Hepatocyte (in vitro differentiated cells): ENCODE measurements at regions not wholly inside any gene's neighbourhood (a gene's known extent, or its start where the extent isn't known, plus 50 kb on each side); places are given as distances from the start of the nearest gene placed in this dataset.

Experiments
- DNase-seq: peaks from one replicate; pipeline ENCODE4 v3.0.0-alpha.2; 2016; ENCODE audit warnings: low spot score
- H2AFZ ChIP-seq: fragments of 200-600 bp; sonication (generic); 2 replicates; pipeline ENCODE4 v1.6.0; 2016; ENCODE audit warnings: antibody characterized with exemption, mild to moderate bottlenecking
- H3K27ac ChIP-seq: fragments of 200-600 bp; sonication (generic); 2 replicates; pipeline ENCODE4 v1.5.1; 2016; ENCODE audit warnings: mild to moderate bottlenecking
- H3K27me3 ChIP-seq: fragments of 200-600 bp; sonication (generic); 2 replicates; pipeline ENCODE4 v1.6.1; 2016
- H3K36me3 ChIP-seq: fragments of 200-600 bp; sonication (generic); replicated peaks from 2 replicates; pipeline ENCODE4 v1.5.1; 2016; ENCODE audit warnings: low read depth; ENCODE audit not compliant: insufficient read depth
- H3K4me1 ChIP-seq: fragments of 200-600 bp; sonication (generic); 2 replicates; pipeline ENCODE4 v1.5.1; 2016; ENCODE audit warnings: mild to moderate bottlenecking, moderate library complexity; ENCODE audit not compliant: insufficient read depth
- H3K4me2 ChIP-seq: fragments of 200-600 bp; sonication (generic); 2 replicates; pipeline ENCODE4 v1.6.0; 2016
- H3K4me3 ChIP-seq: fragments of 200-600 bp; sonication (generic); 2 replicates; pipeline ENCODE4 v1.5.1; 2016; ENCODE audit warnings: mild to moderate bottlenecking
- H3K79me2 ChIP-seq: fragments of 200-600 bp; sonication (generic); 2 replicates; pipeline ENCODE4 v1.6.0; 2017; ENCODE audit warnings: mild to moderate bottlenecking
- H3K9me2 ChIP-seq: fragments of 200-600 bp; sonication (generic); replicated peaks from 2 replicates; pipeline ENCODE4 v1.6.0; 2017; ENCODE audit warnings: mild to moderate bottlenecking; ENCODE audit not compliant: insufficient read depth
- H3K9me3 ChIP-seq: fragments of 200-600 bp; sonication (generic); 2 replicates; pipeline ENCODE4 v1.5.1; 2016; ENCODE audit warnings: low read depth, mild to moderate bottlenecking
- H4K20me1 ChIP-seq: fragments of 200-600 bp; sonication (generic); 2 replicates; pipeline ENCODE4 v1.6.0; 2016; ENCODE audit warnings: mild to moderate bottlenecking; ENCODE audit not compliant: insufficient read depth, poor library complexity, severe bottlenecking
- CTCF ChIP-seq: fragments of 200-600 bp; sonication (generic); IDR thresholded peaks from 2 replicates; pipeline ENCODE4 v1.5.1; 2016; ENCODE audit warnings: antibody characterized with exemption, mild to moderate bottlenecking; ENCODE audit not compliant: poor library complexity
- EZH2 ChIP-seq: fragments of 200-600 bp; sonication (generic); IDR thresholded peaks from 2 replicates; pipeline ENCODE4 v1.6.1; 2016; ENCODE audit warnings: antibody characterized with exemption, mild to moderate bottlenecking, borderline replicate concordance
- EZH2phosphoT487 ChIP-seq: fragments of 200-600 bp; sonication (generic); IDR thresholded peaks from one replicate; pipeline ENCODE4 v1.6.1; 2018; ENCODE audit warnings: antibody characterized with exemption, mild to moderate bottlenecking, low read depth, moderate library complexity; ENCODE audit not compliant: unreplicated experiment, severe bottlenecking
- WGBS: methylation state at CpG from one replicate; pipeline ENCODE4 v1.1.6; 2016; ENCODE audit warnings: low lambda C conversion rate; ENCODE audit errors: missing lambda C conversion rate; 5-methylcytosine and 5-hydroxymethylcytosine counted together

GRCh38 chr12:97616946-97617345, 154.3 kb downstream of the RMST start:
- Histone ChIP-seq H3K27ac (no peak overlapping the region), H4K20me1 (no peaks in the 10 kb centered on the region), H3K4me3 (no peak overlapping the region), H2AFZ (no peak overlapping the region), H3K4me1 (no peaks in the 10 kb centered on the region), H3K79me2 (no peaks in the 10 kb centered on the region), H3K9me2 (no peaks in the 10 kb centered on the region), H3K4me2 (no peak overlapping the region), H3K36me3 (no peaks in the 10 kb centered on the region), H3K27me3 (no peaks in the 10 kb centered on the region), H3K9me3 (no peaks in the 10 kb centered on the region)
- TF ChIP-seq EZH2phosphoT487 (no peak), EZH2 (no peak), CTCF (no peak)
- 95% methylated on average over 4 of the region's 4 CpGs for WGBS
- no peak for DNase-seq

GRCh38 chr12:97628962-97629361, 166.4 kb downstream of the RMST start:
- H3K9me2 ChIP-seq = no peaks in the 10 kb centered on the region
- no peaks in the 10 kb centered on the region for H4K20me1 ChIP-seq
- no peaks in the 10 kb centered on the region for H3K4me1 ChIP-seq
- no peaks in the 10 kb centered on the region for H3K9me3 ChIP-seq
- TF ChIP-seq EZH2phosphoT487 = no peak
- H3K4me2 ChIP-seq = no peak overlapping the region
- H3K79me2 ChIP-seq = no peaks in the 10 kb centered on the region
- no peaks in the 10 kb centered on the region for H3K36me3 ChIP-seq
- no peak overlapping the region for H3K4me3 ChIP-seq
- H3K27me3 ChIP-seq = peaks cover 3% of the 10 kb centered on the region
- no peak overlapping the region for H2AFZ ChIP-seq
- H3K27ac ChIP-seq = no peak overlapping the region
- DNase-seq = no peak

- H3K9me3 ChIP-seq = no peaks in the 10 kb centered on the region
- H3K79me2 ChIP-seq = no peaks in the 10 kb centered on the region
- no peak overlapping the region for H3K4me3 ChIP-seq
- no peak for DNase-seq
- no peaks in the 10 kb centered on the region for H3K9me2 ChIP-seq
- H3K36me3 ChIP-seq = no peaks in the 10 kb centered on the region
- no peaks in the 10 kb centered on the region for H4K20me1 ChIP-seq
- peaks cover 2% of the 10 kb centered on the region for H3K27me3 ChIP-seq
- no peaks in the 10 kb centered on the region for H3K4me1 ChIP-seq
- no peak overlapping the region for H2AFZ ChIP-seq
- TF ChIP-seq CTCF (no peak), EZH2phosphoT487 (no peak), EZH2 (no peak)
- H3K27ac ChIP-seq = no peak overlapping the region
- no peak overlapping the region for H3K4me2 ChIP-seq
Observed at GRCh38 chr12:97629382-97629781, 166.8 kb downstream of the RMST start.

GRCh38 chr12:97630356-97630755, 167.8 kb downstream of the RMST start:
- Histone ChIP-seq H3K27me3 (no peaks in the 10 kb centered on the region), H4K20me1 (no peaks in the 10 kb centered on the region), H3K4me1 (no peaks in the 10 kb centered on the region), H3K36me3 (no peaks in the 10 kb centered on the region), H2AFZ (no peak overlapping the region), H3K79me2 (no peaks in the 10 kb centered on the region), H3K9me2 (no peaks in the 10 kb centered on the region), H3K4me3 (no peak overlapping the region), H3K9me3 (no peaks in the 10 kb centered on the region), H3K27ac (no peak overlapping the region), H3K4me2 (no peak overlapping the region)
- TF ChIP-seq CTCF (no peak), EZH2phosphoT487 (no peak), EZH2 (no peak)
- 77% methylated on average over 2 of the region's 2 CpGs for WGBS
- no peak for DNase-seq
